Endothelial cell of umbilical vein (primary cell): ENCODE measurements at regions not wholly inside any gene's neighbourhood (a gene's known extent, or its start where the extent isn't known, plus 50 kb on each side); places are given as distances from the start of the nearest gene placed in this dataset.

Source experiments
- BruUV-seq: library from RNA; stranded (reverse); fragments of 400-500 nt; replicated peaks from 2 replicates; lab custom pipeline; 2021; lab: Mats Ljungman, UMichigan
- CTCF ChIA-PET: fragments of 300-600, 350-600 bp; sonication (Branson Sonifier 250); formaldehyde crosslinking; loops from one replicate; lab custom pipeline; 2021; ENCODE audit warnings: antibody characterized with exemption, inconsistent platforms; lab: Charles Lee
- POLR2A ChIA-PET: fragments of 300-600, 350-600 bp; sonication (Branson Sonifier 250); formaldehyde crosslinking; loops from one replicate; lab custom pipeline; 2021; ENCODE audit warnings: antibody characterized with exemption, inconsistent platforms; lab: Charles Lee
- DNase-seq: peaks from one replicate; pipeline ENCODE4 v3.0.0-alpha.2; 2011; ENCODE audit warnings: low read depth, low spot score
- FAIRE-seq: peaks from 2 replicates; lab custom pipeline; 2011; peaks lifted over from hg19 to GRCh38; lab: Jason Lieb, UNC
- H2AFZ ChIP-seq: 2 replicates; pipeline ENCODE4 v1.6.0; 2012; ENCODE audit warnings: low read depth, low read length, control low read depth, inconsistent platforms
- H3K27ac ChIP-seq: 2 replicates; pipeline ENCODE4 v1.5.1; 2011; ENCODE audit warnings: low read depth, mild to moderate bottlenecking, control low read depth, low read length, moderate library complexity; ENCODE audit not compliant: insufficient read depth
- H3K27me3 ChIP-seq, 2 experiments: 2 replicates each; pipeline versions ENCODE4 v1.6.0 to v1.6.1; 2011; ENCODE audit warnings: low read length in 2 of 2, mixed read lengths in 1 of 2; ENCODE audit not compliant: control insufficient read depth in 2 of 2, insufficient read depth in 2 of 2
- H3K36me3 ChIP-seq, 2 experiments: 2 replicates in 1 of 2; 3 replicates in 1 of 2; pipeline ENCODE4 v1.5.1; 2011; ENCODE audit warnings: low read length in 2 of 2, mild to moderate bottlenecking in 1 of 2, moderate library complexity in 1 of 2; ENCODE audit not compliant: control insufficient read depth in 2 of 2, insufficient read depth in 2 of 2; ENCODE audit errors: extremely low read depth in 1 of 2
- H3K4me1 ChIP-seq: 3 replicates; pipeline ENCODE4 v1.5.1; 2011; ENCODE audit warnings: mild to moderate bottlenecking, low read length; ENCODE audit not compliant: control insufficient read depth, insufficient read depth; ENCODE audit errors: extremely low read depth
- H3K4me2 ChIP-seq: 2 replicates; pipeline ENCODE4 v1.6.1; 2011; ENCODE audit warnings: low read length, control low read depth, mixed read lengths; ENCODE audit not compliant: insufficient read depth
- H3K4me3 ChIP-seq, 3 experiments: fragments of 200-600 bp in 1 of 3; sonication (generic), shearing (Covaris generic) in 1 of 3; replicated peaks in 1 of 3; 2 replicates each; pipeline ENCODE4 v1.5.1; 2011 to 2016; ENCODE audit warnings: control low read depth in 3 of 3, low read length in 3 of 3, mild to moderate bottlenecking in 2 of 3, inconsistent platforms in 1 of 3, low read depth in 1 of 3, moderate library complexity in 1 of 3; ENCODE audit not compliant: insufficient read depth in 1 of 3
- H3K79me2 ChIP-seq: 2 replicates; pipeline ENCODE4 v1.6.0; 2012; ENCODE audit warnings: low read length, inconsistent platforms; ENCODE audit not compliant: control insufficient read depth, insufficient read depth
- H3K9ac ChIP-seq: replicated peaks from 2 replicates; pipeline ENCODE3; 2011; ENCODE audit warnings: low read length, control low read depth; ENCODE audit not compliant: insufficient read depth; ENCODE audit errors: extremely low read depth
- H3K9me1 ChIP-seq: replicated peaks from 3 replicates; pipeline ENCODE4 v1.6.0; 2011; ENCODE audit warnings: mild to moderate bottlenecking, low read length; ENCODE audit not compliant: control insufficient read depth, insufficient read depth; ENCODE audit errors: extremely low read depth
- H3K9me3 ChIP-seq: replicated peaks from 2 replicates; pipeline ENCODE4 v1.5.1; 2012; ENCODE audit warnings: low read length, inconsistent platforms; ENCODE audit not compliant: control insufficient read depth, insufficient read depth
- H4K20me1 ChIP-seq: replicated peaks from 2 replicates; pipeline ENCODE3; 2011; ENCODE audit warnings: mild to moderate bottlenecking, low read length; ENCODE audit not compliant: control insufficient read depth, insufficient read depth; ENCODE audit errors: extremely low read depth
- EZH2 ChIP-seq: IDR thresholded peaks from 2 replicates; pipeline ENCODE4 v1.6.1; 2012; ENCODE audit warnings: borderline replicate concordance, low read depth, mild to moderate bottlenecking, moderate library complexity, low read length, inconsistent platforms; ENCODE audit not compliant: severe bottlenecking
- FOS ChIP-seq: IDR thresholded peaks from 2 replicates; pipeline ENCODE4 v1.6.1; 2011; ENCODE audit warnings: mild to moderate bottlenecking, low read length, moderate library complexity, borderline replicate concordance; ENCODE audit not compliant: insufficient read depth
- GATA2 ChIP-seq: IDR thresholded peaks from 2 replicates; pipeline ENCODE4 v1.7.0; 2011; ENCODE audit warnings: low read depth, mild to moderate bottlenecking, moderate library complexity, mixed read lengths, low read length; ENCODE audit not compliant: insufficient read length, insufficient read depth
- MYC ChIP-seq: IDR thresholded peaks from one replicate; pipeline ENCODE4 v1.6.1; 2011; ENCODE audit warnings: mild to moderate bottlenecking, low read depth, low read length
- POLR2A ChIP-seq: IDR thresholded peaks from 2 replicates; pipeline ENCODE4 v1.6.1; 2012; ENCODE audit warnings: low read depth, mild to moderate bottlenecking, control low read depth, low read length
- POLR2AphosphoS5 ChIP-seq: IDR thresholded peaks from 2 replicates; pipeline ENCODE4 v1.6.1; 2012; ENCODE audit warnings: low read depth, mild to moderate bottlenecking, control low read depth, low read length, moderate library complexity; ENCODE audit not compliant: insufficient read depth
- dilution Hi-C: fragments of 300-500 bp; cut with MboI; formaldehyde crosslinking; loops from one replicate; pipeline ENCODE4 v1.15.0; 2019; ENCODE audit warnings: low sequenced_read_pairs; ENCODE audit not compliant: extremely low pct_ligation_motif_present
- intact Hi-C: fragments of 100-400 bp; cut with micrococcal nuclease; formaldehyde crosslinking; loops from one replicate; pipeline ENCODE4 v1.10.0; 2022
- TF ChIP-seq, protein P1 (sequence below), 2 donors: IDR thresholded peaks; 1 replicate in 1 of 2; 2 replicates in 1 of 2; pipeline ENCODE4 v1.5.1; 2011; ENCODE audit warnings: low read length in 2 of 2, mild to moderate bottlenecking in 2 of 2, moderate library complexity in 2 of 2, control low read depth in 1 of 2, inconsistent platforms in 1 of 2, low read depth in 1 of 2; ENCODE audit not compliant: insufficient read depth in 1 of 2; ENCODE audit errors: extremely low read depth in 1 of 2
- TF ChIP-seq, protein P2 (sequence below): IDR thresholded peaks from 2 replicates; pipeline ENCODE4 v1.6.1; 2011; ENCODE audit not compliant: insufficient read depth, insufficient read length

DNA sequence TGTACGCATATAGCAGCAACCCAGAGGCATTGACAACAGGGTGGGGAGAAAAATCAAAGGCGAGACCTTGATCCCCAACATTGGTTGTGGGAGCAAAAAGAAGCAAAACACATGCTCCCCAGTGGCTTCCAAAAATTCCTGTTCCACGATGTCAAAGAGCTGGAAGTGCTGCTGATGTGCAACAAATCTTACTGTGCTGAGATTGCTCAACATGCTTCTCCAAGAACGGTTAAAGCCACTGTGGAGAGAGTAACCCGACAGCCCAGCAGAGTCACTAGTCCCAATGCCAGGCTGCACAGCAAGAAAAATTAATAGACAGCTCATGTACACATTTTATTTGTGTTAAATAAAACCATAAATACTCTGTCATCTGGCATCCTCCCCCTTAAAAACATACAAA, 179.9 kb upstream of the PFN2 start:
- no peak for FAIRE-seq
- CTCF ChIA-PET = no interaction called here
- no peaks in the 10 kb centered on the region for H3K36me3 ChIP-seq
- H3K4me1 ChIP-seq = no peaks in the 10 kb centered on the region
- no peak overlapping the region for H3K4me2 ChIP-seq
- H3K9me1 ChIP-seq = no peaks in the 10 kb centered on the region
- peaks cover 4 to 13% of the 10 kb centered on the region in 2 experiments for H3K27me3 ChIP-seq
- no peak overlapping the region for H2AFZ ChIP-seq
- intact Hi-C loops = no loop called here
- no peak overlapping the region for H3K9ac ChIP-seq
- H3K4me3 ChIP-seq = no peak overlapping the region
- no peak overlapping the region for H3K27ac ChIP-seq
- DNase-seq = no peak
- no peaks in the 10 kb centered on the region for H3K9me3 ChIP-seq
- POLR2A ChIA-PET = no interaction called here
- no peaks in the 10 kb centered on the region for H3K79me2 ChIP-seq
- no TSS peak for BruUV-seq
- no peaks in the 10 kb centered on the region for H4K20me1 ChIP-seq
- dilution Hi-C loops = no loop called here
- TF ChIP-seq MYC = no peak
- no peak for TF ChIP-seq GATA2
- TF ChIP-seq EZH2 = no peak
- no peak for TF ChIP-seq FOS
- TF ChIP-seq, protein P1, sequence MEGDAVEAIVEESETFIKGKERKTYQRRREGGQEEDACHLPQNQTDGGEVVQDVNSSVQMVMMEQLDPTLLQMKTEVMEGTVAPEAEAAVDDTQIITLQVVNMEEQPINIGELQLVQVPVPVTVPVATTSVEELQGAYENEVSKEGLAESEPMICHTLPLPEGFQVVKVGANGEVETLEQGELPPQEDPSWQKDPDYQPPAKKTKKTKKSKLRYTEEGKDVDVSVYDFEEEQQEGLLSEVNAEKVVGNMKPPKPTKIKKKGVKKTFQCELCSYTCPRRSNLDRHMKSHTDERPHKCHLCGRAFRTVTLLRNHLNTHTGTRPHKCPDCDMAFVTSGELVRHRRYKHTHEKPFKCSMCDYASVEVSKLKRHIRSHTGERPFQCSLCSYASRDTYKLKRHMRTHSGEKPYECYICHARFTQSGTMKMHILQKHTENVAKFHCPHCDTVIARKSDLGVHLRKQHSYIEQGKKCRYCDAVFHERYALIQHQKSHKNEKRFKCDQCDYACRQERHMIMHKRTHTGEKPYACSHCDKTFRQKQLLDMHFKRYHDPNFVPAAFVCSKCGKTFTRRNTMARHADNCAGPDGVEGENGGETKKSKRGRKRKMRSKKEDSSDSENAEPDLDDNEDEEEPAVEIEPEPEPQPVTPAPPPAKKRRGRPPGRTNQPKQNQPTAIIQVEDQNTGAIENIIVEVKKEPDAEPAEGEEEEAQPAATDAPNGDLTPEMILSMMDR (IDR thresholded peaks at IDR 0.05; ENCODE audit: extremely low read depth in 1 of 2, insufficient read depth in 1 of 2, low read depth in 1 of 2, low read length in 2 of 2) = no peak
- TF ChIP-seq POLR2AphosphoS5 = no peak
- TF ChIP-seq, protein P2, sequence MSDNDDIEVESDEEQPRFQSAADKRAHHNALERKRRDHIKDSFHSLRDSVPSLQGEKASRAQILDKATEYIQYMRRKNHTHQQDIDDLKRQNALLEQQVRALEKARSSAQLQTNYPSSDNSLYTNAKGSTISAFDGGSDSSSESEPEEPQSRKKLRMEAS = no peak
- TF ChIP-seq POLR2A = no peak
